ENCODE measurements at regions not wholly inside any gene's neighbourhood (a gene's known extent, or its start where the extent isn't known, plus 50 kb on each side); places are given as distances from the start of the nearest gene placed in this dataset.

DNA sequence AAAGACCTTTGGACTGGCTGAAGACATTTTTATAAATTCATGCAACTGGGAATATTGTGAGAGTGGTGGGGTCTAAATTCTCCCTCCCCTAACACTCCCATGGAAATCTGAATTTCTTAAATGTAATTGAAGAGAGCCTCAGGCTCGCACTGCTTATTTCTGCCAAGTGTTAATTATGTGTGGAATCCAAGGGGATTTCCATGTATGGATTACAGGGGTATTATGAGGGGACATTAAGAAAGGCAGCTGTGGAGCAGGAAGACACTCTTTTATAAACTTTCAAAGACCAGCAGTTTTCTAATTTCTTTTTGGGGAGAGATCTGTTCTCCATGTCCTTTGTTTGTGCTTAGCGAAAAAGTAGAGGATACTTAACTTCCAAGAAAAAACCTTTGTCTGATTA, 152.1 kb upstream of the TBL1XR1 start:
- TF ChIP-seq, protein P1, sequence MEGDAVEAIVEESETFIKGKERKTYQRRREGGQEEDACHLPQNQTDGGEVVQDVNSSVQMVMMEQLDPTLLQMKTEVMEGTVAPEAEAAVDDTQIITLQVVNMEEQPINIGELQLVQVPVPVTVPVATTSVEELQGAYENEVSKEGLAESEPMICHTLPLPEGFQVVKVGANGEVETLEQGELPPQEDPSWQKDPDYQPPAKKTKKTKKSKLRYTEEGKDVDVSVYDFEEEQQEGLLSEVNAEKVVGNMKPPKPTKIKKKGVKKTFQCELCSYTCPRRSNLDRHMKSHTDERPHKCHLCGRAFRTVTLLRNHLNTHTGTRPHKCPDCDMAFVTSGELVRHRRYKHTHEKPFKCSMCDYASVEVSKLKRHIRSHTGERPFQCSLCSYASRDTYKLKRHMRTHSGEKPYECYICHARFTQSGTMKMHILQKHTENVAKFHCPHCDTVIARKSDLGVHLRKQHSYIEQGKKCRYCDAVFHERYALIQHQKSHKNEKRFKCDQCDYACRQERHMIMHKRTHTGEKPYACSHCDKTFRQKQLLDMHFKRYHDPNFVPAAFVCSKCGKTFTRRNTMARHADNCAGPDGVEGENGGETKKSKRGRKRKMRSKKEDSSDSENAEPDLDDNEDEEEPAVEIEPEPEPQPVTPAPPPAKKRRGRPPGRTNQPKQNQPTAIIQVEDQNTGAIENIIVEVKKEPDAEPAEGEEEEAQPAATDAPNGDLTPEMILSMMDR (IDR thresholded peaks at IDR 0.05 in 8 of 11, conservative IDR thresholded peaks at IDR 0.05 in 3 of 11) = no peak
- TF ChIP-seq POLR2AphosphoS5 (IDR thresholded peaks at IDR 0.05) = no peak

Measured in spleen (tissue), 7 donors.